GM19324 (cell line): ENCODE measurements at regions not wholly inside any gene's neighbourhood (a gene's known extent, or its start where the extent isn't known, plus 50 kb on each side); places are given as distances from the start of the nearest gene placed in this dataset.

Experiments
- ATAC-seq: cut with Tn5 transposase; IDR thresholded peaks from one replicate; pipeline ENCODE4 v1.9.1; 2021; ENCODE audit warnings: mild to moderate bottlenecking, moderate library complexity; ENCODE audit not compliant: unreplicated experiment, low FRiP score

- no peak for ATAC-seq
These were observed 179.6 kb upstream of the SGCD start for GRCh38 chr5:156147261-156147943.

GRCh38 chr5:156147944-156148285 lies 179.0 kb upstream of the SGCD start:
- ATAC-seq: no peak

- ATAC-seq: no peak
These were observed 178.7 kb upstream of the SGCD start for GRCh38 chr5:156148301-156148700.

- no peak for ATAC-seq
These were observed 177.8 kb upstream of the SGCD start for GRCh38 chr5:156149213-156149612.

- ATAC-seq: no peak
These were observed 173.4 kb upstream of the SGCD start for GRCh38 chr5:156153602-156154001.

GRCh38 chr5:156154757-156155156 lies 172.2 kb upstream of the SGCD start:
- no peak for ATAC-seq

GRCh38 chr5:156155598-156155997 lies 171.4 kb upstream of the SGCD start:
- ATAC-seq: no peak

GRCh38 chr5:156164306-156164705 lies 162.7 kb upstream of the SGCD start:
- ATAC-seq: no peak

- ATAC-seq: no peak
These were observed 157.5 kb upstream of the SGCD start for GRCh38 chr5:156169495-156169894.

- no peak for ATAC-seq
These were observed 156.5 kb upstream of the SGCD start for GRCh38 chr5:156170351-156170961.

GRCh38 chr5:156174225-156174624 lies 152.7 kb upstream of the SGCD start:
- no peak for ATAC-seq

GRCh38 chr5:156178117-156178516 lies 148.8 kb upstream of the SGCD start:
- ATAC-seq: no peak

GRCh38 chr5:156181656-156182055 lies 145.3 kb upstream of the SGCD start:
- ATAC-seq: no peak

GRCh38 chr5:156182174-156182967 lies 144.6 kb upstream of the SGCD start:
- no peak for ATAC-seq

- ATAC-seq: no peak
These were observed 140.2 kb upstream of the SGCD start for GRCh38 chr5:156186760-156187159.

- no peak for ATAC-seq
These were observed 138.9 kb upstream of the SGCD start for GRCh38 chr5:156188016-156188415.

- ATAC-seq: no peak
These were observed 137.3 kb upstream of the SGCD start for GRCh38 chr5:156189628-156190027.

GRCh38 chr5:156191547-156191946 lies 135.4 kb upstream of the SGCD start:
- no peak for ATAC-seq

- no peak for ATAC-seq
These were observed 129.8 kb upstream of the SGCD start for GRCh38 chr5:156197042-156197635.

GRCh38 chr5:156199045-156199444 lies 127.9 kb upstream of the SGCD start:
- ATAC-seq: no peak
